GM10248 (cell line): ENCODE measurements at regions not wholly inside any gene's neighbourhood (a gene's known extent, or its start where the extent isn't known, plus 50 kb on each side); places are given as distances from the start of the nearest gene placed in this dataset.

Experiments used
- CTCF ChIA-PET: fragments of 300-600 bp; sonication (Branson Sonifier 250); formaldehyde crosslinking; extraction: SDS; loops from one replicate; lab custom pipeline; 2021; ENCODE audit warnings: antibody characterized with exemption; lab: Yijun Ruan, JAX
- POLR2A ChIA-PET: fragments of 350-650 bp; sonication (Branson Sonifier 250); formaldehyde crosslinking; extraction: SDS; loops from one replicate; lab custom pipeline; 2020; ENCODE audit warnings: antibody characterized with exemption; lab: Yijun Ruan, JAX
- DNase-seq: peaks from one replicate; pipeline ENCODE4 v3.0.0; 2012; ENCODE audit errors: extremely low spot score
- CTCF ChIP-seq: IDR thresholded peaks from 2 replicates; pipeline ENCODE4 v1.5.1; 2012; ENCODE audit warnings: mild to moderate bottlenecking, low read depth; ENCODE audit errors: extremely low read depth, missing control alignments, control extremely low read depth

GRCh38 chr3:43789028-43789427 is 98.3 kb downstream of the ABHD5 start:
- no peak for TF ChIP-seq CTCF
- POLR2A ChIA-PET = no interaction called here
- CTCF ChIA-PET = interaction anchor here (1.1 kb wide), 1 partner anchor 20 kb away, joined by 4 read pairs; no protein-coding TSS in a partner anchor
- no peak for DNase-seq

GRCh38 chr3:43790060-43790459 is 99.3 kb downstream of the ABHD5 start:
- ChIA-PET CTCF (interaction anchor here (1.7 kb wide), 1 partner anchor 21 kb away, joined by 3 read pairs; no protein-coding TSS in a partner anchor), POLR2A (no interaction called here)
- no peak for DNase-seq
- no peak for TF ChIP-seq CTCF

GRCh38 chr3:43790476-43790875 is 99.7 kb downstream of the ABHD5 start:
- POLR2A ChIA-PET = no interaction called here
- CTCF ChIA-PET = interaction anchor here (1.7 kb wide), 1 partner anchor 22 kb away, joined by 3 read pairs; no protein-coding TSS in a partner anchor

GRCh38 chr3:43791246-43791645 is 100.5 kb downstream of the ABHD5 start:
- CTCF ChIA-PET = interaction anchor here (1.7 kb wide), 1 partner anchor 22 kb away, joined by 3 read pairs; no protein-coding TSS in a partner anchor
- DNase-seq = no peak
- TF ChIP-seq CTCF = no peak
- POLR2A ChIA-PET = no interaction called here

More at GRCh38 chr3:43790476-43790875, 99.7 kb downstream of the ABHD5 start:
- no peak for DNase-seq
- no peak for TF ChIP-seq CTCF

GRCh38 chr3:43792904-43793303 is 102.2 kb downstream of the ABHD5 start:
- TF ChIP-seq CTCF = no peak
- no peak for DNase-seq
- CTCF ChIA-PET = interaction anchor here (1.6 to 2.0 kb wide), 2 partner anchors 8 to 406 kb away, joined by 6 to 8 read pairs; no protein-coding TSS in a partner anchor
- POLR2A ChIA-PET = no interaction called here

GRCh38 chr3:43793648-43794372 is 103.1 kb downstream of the ABHD5 start:
- ChIA-PET POLR2A (no interaction called here), CTCF (interaction anchor here (1.6 to 2.0 kb wide), 2 partner anchors 9 to 405 kb away, joined by 6 to 8 read pairs; no protein-coding TSS in a partner anchor)
- no peak for DNase-seq
- TF ChIP-seq CTCF = no peak
